ENCODE measurements at regions not wholly inside any gene's neighbourhood (a gene's known extent, or its start where the extent isn't known, plus 50 kb on each side); places are given as distances from the start of the nearest gene placed in this dataset.

DNA sequence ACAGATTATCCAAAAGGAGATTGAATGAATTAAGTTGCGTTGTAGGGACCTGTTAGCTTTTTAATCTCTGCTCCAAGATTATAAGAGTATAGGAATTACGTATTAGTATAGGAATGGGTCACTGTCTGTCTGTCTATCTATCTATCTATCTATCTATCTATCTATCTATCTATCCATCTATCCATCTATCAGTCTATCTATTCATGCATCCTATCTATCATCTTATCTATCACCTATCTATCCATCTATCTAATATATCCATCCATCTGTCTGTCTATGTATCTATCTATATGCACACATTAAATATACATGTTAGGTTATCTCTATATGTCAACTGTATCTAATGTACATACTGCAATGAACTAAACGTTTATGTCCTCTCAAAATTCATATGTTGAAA lies 255.8 kb downstream of the LPIN1 start:
- H3K4me3 ChIP-seq, result no peak overlapping the region
- 60 to 81% (median 78%) methylated on average over 3 of the region's 3 CpGs for WGBS, 4 donors
- DNase-seq, result no peak
- H3K27me3 ChIP-seq, result no peaks in the 10 kb centered on the region
- TF ChIP-seq, protein P1, sequence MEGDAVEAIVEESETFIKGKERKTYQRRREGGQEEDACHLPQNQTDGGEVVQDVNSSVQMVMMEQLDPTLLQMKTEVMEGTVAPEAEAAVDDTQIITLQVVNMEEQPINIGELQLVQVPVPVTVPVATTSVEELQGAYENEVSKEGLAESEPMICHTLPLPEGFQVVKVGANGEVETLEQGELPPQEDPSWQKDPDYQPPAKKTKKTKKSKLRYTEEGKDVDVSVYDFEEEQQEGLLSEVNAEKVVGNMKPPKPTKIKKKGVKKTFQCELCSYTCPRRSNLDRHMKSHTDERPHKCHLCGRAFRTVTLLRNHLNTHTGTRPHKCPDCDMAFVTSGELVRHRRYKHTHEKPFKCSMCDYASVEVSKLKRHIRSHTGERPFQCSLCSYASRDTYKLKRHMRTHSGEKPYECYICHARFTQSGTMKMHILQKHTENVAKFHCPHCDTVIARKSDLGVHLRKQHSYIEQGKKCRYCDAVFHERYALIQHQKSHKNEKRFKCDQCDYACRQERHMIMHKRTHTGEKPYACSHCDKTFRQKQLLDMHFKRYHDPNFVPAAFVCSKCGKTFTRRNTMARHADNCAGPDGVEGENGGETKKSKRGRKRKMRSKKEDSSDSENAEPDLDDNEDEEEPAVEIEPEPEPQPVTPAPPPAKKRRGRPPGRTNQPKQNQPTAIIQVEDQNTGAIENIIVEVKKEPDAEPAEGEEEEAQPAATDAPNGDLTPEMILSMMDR (IDR thresholded peaks at IDR 0.05), result no peak
- TF ChIP-seq POLR2A (IDR thresholded peaks at IDR 0.05), result no peak
- H3K4me1 ChIP-seq, result peaks cover 0 to 18% (median 0%) of the 10 kb centered on the region in 12 donors
- peaks cover 0 to 5% (median 0%) of the 10 kb centered on the region in 12 donors for H3K9me3 ChIP-seq
- no peaks in the 10 kb centered on the region for H3K36me3 ChIP-seq
- intact Hi-C loops (cut with DNase I), result no loop called here
- ATAC-seq, result no peak
- H3K27ac ChIP-seq, result no peak overlapping the region

- H3K27ac ChIP-seq, result no peak overlapping the region
- intact Hi-C loops (cut with DNase I), result no loop called here
- ATAC-seq (no peak), DNase-seq (no peak)
- H3K4me1 ChIP-seq, result peaks cover 0 to 24% (median 0%) of the 10 kb centered on the region in 12 donors
- no peak overlapping the region for H3K4me3 ChIP-seq
- no peak for TF ChIP-seq POLR2A (IDR thresholded peaks at IDR 0.05)
- TF ChIP-seq, protein P1 (IDR thresholded peaks at IDR 0.05), result no peak
- H3K36me3 ChIP-seq, result no peaks in the 10 kb centered on the region
- no peaks in the 10 kb centered on the region for H3K27me3 ChIP-seq
- 97 to 99% (median 98%) methylated on average over 6 of the region's 6 CpGs for WGBS, 4 donors
- H3K9me3 ChIP-seq, result peaks cover 0 to 5% (median 0%) of the 10 kb centered on the region in 12 donors
Measured at GRCh38 chr2:12004713-12005112, 258.3 kb downstream of the LPIN1 start.

DNA sequence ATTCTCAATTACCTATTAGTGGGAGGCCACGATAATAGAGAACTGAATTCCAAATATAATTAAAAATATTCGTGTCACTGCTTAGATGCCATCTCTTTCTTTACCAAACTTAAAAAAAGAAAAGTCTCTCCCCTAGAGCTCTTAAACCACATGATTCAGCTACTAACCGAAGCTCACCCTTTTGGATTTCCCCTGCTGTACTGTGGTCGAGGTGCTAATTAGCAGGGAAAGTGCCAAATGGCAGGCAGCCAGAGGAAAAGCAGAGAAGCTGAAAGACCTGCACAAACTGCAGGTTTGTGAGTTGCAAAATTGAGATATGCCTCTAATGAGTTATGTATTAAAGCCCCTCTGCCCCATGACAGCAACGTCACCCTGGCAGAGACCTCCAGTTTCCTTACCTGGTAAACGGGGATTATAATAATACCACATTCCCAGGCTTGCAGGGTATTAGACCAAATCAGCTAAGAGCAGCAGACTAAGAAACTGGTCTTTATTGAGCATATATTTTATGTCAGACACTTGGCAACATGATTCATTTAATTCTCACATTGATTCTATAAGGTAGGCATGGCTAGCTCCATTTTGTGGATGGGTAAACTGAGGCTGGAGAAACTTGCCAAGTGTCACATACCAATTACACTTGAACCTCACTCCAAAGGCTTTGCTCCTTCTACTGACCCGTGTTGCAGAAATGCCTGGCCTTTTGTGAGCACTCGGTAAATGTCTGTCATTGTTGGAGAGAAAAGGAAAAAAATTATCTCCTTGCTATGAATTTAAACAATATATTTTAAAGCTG lies 259.7 kb downstream of the LPIN1 start:
- peaks cover 0 to 24% (median 0%) of the 10 kb centered on the region in 12 donors for H3K4me1 ChIP-seq

DNA sequence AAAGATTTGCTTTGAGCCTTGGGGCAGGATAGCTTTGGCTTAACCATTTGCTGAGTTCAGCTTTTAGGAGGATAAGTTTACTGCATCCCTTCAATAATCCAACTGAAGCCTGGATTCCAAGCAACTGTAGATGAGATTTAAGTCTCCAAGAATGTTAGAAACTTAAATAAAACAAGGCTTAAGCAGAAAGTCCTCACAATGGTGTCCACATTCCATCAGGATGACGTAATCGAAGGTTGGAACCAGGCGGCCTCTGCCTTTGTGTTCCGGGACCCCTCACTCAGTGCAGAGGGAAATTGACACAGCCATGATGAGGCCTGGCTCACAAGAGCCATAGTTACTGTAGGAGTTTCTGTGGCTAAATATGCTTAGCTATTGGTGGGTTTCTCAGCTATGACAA lies 260.4 kb downstream of the LPIN1 start:
- intact Hi-C loops (cut with DNase I), result no loop called here
- TF ChIP-seq, protein P1 (IDR thresholded peaks at IDR 0.05), result no peak
- TF ChIP-seq POLR2A (IDR thresholded peaks at IDR 0.05), result no peak
- 67 to 72% (median 70%) methylated on average over 4 of the region's 4 CpGs for WGBS, 4 donors
- Histone ChIP-seq H3K4me3 (no peak overlapping the region), H3K27ac (no peak overlapping the region), H3K36me3 (no peaks in the 10 kb centered on the region), H3K9me3 (peaks cover 0 to 5% (median 0%) of the 10 kb centered on the region in 12 donors), H3K27me3 (no peaks in the 10 kb centered on the region), H3K4me1 (peaks cover 0 to 24% (median 0%) of the 10 kb centered on the region in 12 donors)
- ATAC-seq, result no peak
- DNase-seq, result no peak

More for the DNA sequence above, 259.7 kb downstream of the LPIN1 start:
- WGBS, 4 donors, result 46 to 55% (median 50%) methylated on average over 8 of the region's 8 CpGs
- no peak for ATAC-seq
- no peak for DNase-seq
- Histone ChIP-seq H3K36me3 (no peaks in the 10 kb centered on the region), H3K27me3 (no peaks in the 10 kb centered on the region), H3K9me3 (peaks cover 0 to 5% (median 0%) of the 10 kb centered on the region in 12 donors), H3K27ac (no peak overlapping the region), H3K4me3 (no peak overlapping the region)
- TF ChIP-seq POLR2A (IDR thresholded peaks at IDR 0.05), result no peak
- TF ChIP-seq, protein P1 (IDR thresholded peaks at IDR 0.05), result no peak
- intact Hi-C loops (cut with DNase I), result no loop called here
